ENCODE measurements at regions not wholly inside any gene's neighbourhood (a gene's known extent, or its start where the extent isn't known, plus 50 kb on each side); places are given as distances from the start of the nearest gene placed in this dataset.
A peak's percentile ranks its signal among the peaks of the same experiment; 100 is the strongest.

DNA sequence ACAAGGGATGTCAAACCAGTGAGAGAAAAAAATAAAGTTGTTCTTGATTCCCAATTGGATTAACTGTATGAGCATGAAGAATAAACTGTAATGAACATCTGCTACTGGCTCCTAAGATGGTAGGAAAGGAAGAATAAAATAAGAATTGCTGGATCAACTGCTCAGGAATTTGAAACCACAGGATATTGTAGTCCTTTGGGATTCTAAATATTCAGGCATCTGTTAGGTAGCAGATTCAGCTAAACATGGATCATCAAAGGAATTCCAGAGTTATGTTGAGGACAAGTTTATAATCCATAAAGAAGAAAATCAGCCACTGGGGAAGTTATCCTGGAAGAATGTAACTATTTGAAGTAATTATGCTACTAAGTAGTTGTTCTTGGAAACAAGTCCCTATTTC, 65.8 kb downstream of the ISL1 start:
- no peak for DNase-seq (ENCODE audit: low spot score)

- no peak for DNase-seq (ENCODE audit: low spot score)
Observed at GRCh38 chr5:51452562-51452961, 69.3 kb downstream of the ISL1 start.

DNA sequence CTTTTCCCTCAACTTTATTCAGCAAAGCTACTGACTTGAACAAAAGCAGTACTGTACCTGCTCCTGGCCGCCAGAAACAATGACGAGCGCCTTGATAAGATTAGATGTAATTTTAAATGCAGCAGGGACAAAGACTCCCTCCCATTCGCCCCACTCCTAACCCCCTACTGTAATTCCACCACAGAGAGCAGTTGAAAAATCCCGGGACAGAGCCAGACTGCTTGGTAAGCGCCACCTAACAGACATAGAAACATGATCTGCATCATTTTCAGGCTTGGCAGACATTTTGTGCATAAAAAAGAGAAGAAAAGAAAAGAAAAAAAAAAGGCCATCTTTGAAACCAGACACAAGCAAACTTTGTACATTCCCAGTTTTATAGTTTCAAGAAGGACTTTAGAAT, 81.9 kb downstream of the ISL1 start:
- peak; percentile 55 for DNase-seq (ENCODE audit: low spot score)

- DNase-seq (ENCODE audit: low spot score), result no peak
Observed at GRCh38 chr5:51466214-51466613, 83.0 kb downstream of the ISL1 start.

- DNase-seq (ENCODE audit: low spot score), result peak; percentile 14
Observed at GRCh38 chr5:51468196-51468595, 84.9 kb downstream of the ISL1 start.

GRCh38 chr5:51471630-51472029, 88.4 kb downstream of the ISL1 start:
- DNase-seq (ENCODE audit: low spot score), result no peak

DNA sequence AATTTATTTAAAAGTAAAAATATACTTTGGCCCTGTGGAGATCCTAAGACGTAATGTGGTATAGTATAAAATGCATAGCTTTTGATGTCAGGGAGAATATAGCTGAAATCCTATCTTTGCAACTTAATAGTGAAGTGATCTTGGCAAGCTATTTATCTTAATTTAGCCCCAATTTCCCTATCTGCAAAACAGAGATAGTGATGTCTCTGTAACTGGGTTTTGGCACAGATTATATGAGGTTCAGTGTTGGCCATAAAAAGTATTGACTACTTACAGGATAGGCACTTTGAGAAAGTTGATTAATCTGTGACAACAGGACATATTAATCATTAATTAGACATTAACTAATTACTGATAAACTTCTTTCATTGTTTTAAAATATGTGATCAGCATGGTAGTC, 89.2 kb downstream of the ISL1 start:
- DNase-seq (ENCODE audit: low spot score), result no peak

- no peak for DNase-seq (ENCODE audit: low spot score)
Observed at GRCh38 chr5:51475628-51476027, 92.4 kb downstream of the ISL1 start.

DNA sequence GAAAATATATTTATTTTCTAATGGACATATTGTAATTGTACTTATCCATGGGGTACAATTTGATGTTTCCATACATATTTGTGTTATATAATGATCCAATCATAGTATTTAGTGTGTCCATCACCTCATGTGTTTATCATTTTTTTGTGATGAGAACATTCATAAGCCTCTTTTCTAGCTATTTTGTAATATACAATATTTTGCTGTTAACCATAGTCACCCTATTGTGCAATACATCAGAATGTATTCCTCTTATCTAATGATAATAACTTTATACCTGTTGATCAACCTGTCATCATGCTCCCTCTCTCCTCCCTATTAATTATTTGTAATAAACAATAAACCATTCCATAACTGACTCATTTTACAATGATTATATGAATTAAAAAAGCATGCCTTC, 93.2 kb downstream of the ISL1 start:
- DNase-seq (ENCODE audit: low spot score), result no peak

GRCh38 chr5:51479840-51480239, 96.6 kb downstream of the ISL1 start:
- no peak for DNase-seq (ENCODE audit: low spot score)

- DNase-seq (ENCODE audit: low spot score), result no peak
Observed at GRCh38 chr5:51484326-51484725, 101.1 kb downstream of the ISL1 start.

DNA sequence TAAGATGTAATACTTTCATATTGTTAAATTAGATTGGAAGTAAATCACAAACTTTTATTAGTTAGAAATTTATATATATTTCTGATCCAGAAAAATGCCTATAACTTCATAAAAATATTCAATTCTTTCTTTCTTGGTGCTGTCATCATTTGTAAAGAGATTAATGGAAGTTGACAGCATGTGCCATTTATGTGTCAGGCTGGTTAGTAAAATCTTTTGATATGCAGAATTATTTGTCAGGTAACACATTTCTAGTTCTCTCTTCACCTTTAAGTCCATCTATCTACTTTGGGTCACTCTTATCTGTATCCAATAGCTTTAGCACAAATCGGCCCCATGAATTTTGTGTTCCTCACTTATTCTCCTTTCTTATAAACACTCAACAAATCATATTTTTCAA, 102.9 kb downstream of the ISL1 start:
- no peak for DNase-seq (ENCODE audit: low spot score)

DNA sequence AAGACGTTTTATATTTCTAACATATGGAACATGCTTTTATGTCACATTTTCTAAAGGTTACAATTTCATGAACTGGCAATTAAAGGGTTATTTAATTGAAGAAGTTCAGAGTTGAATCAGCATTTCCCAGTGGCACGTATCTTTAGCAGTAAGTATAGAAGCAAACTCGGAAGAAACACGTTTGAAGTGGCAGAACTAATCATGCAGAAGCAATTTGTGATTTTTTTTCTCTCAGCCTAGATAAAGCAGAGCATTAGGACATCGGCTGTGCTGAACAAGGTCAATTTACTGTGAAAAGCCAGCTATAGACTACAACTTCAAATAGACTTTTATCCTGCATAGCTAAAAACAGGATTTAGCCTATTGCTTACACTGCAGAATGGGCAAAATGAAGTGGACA, 104.7 kb downstream of the ISL1 start:
- DNase-seq (ENCODE audit: low spot score), result no peak

- no peak for DNase-seq (ENCODE audit: low spot score)
Observed at GRCh38 chr5:51488803-51489642, 105.8 kb downstream of the ISL1 start.

- no peak for DNase-seq (ENCODE audit: low spot score)
Observed at GRCh38 chr5:51494821-51495220, 111.6 kb downstream of the ISL1 start.

DNA sequence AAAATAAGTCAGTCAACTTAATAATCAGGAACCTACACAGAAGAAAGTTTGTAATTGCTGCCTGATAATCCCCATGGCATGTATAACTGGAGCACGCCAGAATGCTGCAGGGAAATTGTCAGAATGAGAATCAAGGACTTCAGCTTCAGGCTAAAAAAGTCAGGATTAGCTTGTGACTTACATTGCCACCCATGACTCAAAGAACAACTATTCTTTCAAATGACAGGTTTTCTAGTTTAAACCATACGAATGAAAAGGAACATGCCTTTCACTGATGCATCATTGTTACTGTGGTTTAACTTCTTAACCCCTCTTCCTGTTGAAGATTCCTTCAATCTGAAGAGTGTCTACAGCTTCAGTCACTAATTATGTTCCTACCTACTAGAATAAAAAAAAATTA, 112.4 kb downstream of the ISL1 start:
- DNase-seq (ENCODE audit: low spot score), result peak; percentile 42

DNA sequence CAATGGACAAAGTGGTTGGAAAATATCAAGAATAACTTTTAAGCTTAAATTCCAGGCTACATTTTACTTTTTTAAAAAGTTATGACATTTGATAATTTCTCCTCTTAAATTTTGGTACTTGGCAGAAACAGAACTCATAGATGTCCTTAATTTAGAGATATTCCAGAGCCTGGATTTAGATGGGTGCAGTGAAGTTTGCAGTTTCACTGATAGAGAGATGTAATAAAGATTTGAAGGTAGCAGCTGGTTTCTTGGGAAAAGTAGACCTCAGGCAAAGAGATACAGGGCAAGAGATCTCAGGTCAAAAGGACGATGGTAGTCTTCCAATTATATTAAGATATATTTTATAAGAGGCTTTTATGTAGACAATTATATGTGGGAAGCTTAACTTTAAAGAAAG, 134.6 kb downstream of the ISL1 start:
- no peak for DNase-seq (ENCODE audit: low spot score)

DNA sequence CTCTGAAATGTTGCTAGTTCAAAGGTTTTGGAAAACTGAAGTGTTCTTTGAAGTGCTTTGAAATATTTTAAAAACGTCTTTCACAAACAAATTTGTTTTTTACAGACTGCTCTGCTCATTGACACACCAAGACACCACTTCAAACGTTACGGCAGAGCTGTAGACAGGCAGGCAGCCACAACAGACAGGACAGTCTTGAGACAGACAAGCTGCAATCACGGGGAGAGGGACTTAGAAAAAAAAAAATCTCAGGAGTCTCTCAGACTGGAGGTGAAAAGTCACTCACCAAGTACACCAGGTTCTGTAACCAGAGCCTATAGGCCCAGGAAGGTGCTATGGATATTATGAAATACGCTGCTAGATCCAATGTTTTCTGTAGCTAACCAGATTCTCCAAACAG, 135.4 kb downstream of the ISL1 start:
- no peak for DNase-seq (ENCODE audit: low spot score)

DNA sequence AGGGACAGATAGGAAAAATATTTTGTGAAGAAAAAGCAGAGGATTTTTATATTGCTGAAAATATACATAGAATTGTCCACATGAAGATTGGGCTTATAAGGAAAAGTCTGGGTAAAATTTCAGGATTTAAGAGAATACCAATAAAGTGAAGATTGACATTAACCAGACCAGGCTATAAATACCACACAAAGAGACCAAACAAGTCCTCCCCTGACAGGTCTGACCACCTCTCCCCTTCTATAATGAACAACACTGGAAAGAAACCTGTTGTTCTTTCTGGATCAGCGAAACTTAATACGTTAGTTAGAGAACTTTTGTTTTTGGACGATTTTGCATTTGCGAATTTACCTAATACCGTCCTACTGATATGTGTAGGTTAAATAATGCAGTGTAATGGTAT, 138.3 kb downstream of the ISL1 start:
- no peak for DNase-seq (ENCODE audit: low spot score)

DNA sequence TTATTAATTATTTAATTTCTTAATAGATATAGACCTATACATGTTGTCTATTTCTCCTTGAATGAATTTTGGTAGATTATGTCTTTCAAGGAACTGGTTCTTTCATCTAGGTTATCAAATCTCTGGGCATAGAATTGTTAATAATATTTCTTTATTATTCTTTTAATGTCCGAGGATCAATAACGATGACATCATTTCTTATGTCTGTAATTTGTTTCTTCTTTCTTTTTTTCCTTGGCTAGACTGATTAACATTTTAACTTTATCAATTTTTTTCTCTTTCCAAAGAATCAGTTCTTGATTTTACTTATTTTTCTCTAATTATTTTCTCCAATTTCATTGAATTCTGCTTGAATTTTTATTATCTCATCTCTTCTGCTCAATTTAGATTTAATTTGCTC, 156.0 kb downstream of the ISL1 start:
- no peak for DNase-seq (ENCODE audit: low spot score)

DNA sequence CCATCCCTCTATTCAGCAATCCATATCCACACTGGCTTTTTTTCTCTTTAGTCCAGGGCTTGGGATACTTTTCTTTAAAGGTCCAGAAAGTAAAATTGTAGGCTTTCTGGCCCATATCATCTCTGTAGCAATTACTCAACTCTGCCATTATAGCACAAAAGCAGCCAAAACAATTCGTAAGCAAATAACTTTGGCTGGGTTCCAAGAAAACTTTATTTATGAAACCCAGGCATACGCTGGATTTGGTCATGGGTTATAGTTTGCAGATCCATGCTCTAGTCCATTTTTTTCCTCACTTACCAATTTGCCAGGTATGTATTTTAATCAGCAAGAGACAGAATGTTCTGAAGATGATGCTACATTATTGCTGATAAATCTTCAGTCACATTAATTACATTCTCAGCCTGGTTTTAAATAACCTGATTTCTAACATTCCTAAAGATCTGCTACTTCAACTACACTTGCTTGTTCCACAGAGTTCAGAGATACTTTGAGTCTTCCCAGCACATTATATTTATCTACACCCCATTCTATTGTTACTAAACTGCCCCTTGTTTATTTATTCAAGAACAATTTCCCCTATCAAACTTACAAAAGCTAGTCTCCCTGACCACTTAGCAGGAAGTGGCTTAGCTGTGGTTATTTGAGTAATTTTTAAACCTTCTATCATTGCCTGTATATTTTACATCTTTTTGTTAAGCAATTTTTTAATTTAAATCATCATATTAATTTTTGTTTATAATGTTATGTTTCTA, 161.0 kb downstream of the ISL1 start:
- DNase-seq (ENCODE audit: low spot score), result peak; percentile 56

DNA sequence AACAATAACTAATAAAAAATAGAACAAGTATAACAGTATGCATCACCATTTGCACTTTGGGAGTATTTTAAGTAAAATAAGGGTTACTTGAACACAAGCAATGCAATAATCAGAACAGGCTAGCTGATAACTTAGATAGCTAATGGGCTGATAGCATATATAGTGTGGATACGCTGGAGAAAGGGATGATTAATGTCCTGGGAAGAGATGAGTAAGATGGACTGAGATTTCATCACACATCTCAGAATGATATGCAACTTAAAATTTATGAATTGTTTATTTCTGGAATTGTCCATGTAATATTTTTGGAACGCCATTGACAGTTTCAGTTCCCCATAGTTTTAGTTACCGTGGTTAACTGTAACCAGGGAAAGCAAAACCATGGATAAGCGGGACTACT, 173.6 kb downstream of the ISL1 start:
- DNase-seq (ENCODE audit: low spot score), result no peak

DNA sequence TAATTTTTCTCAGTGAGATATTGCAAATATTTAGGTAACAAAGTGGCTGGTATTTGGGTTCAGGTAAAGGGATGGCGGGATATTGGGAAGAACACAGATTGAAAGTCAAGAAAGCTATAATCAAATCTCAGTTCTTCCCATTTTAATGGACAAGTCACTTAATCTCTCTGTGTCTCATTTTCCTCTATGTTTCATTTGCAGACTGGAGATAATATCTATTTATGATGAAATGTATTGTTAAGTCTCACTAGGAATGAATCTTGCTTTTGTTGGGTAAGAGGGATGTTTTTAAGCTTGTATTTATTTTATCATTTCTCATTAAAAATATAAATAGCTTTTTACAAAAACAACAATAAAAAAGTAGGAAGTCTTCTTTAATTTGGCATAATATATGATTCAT, 175.4 kb downstream of the ISL1 start:
- no peak for DNase-seq (ENCODE audit: low spot score)

Measured in H4 (cell line).